ENCODE measurements at regions not wholly inside any gene's neighbourhood (a gene's known extent, or its start where the extent isn't known, plus 50 kb on each side); places are given as distances from the start of the nearest gene placed in this dataset.

DNA sequence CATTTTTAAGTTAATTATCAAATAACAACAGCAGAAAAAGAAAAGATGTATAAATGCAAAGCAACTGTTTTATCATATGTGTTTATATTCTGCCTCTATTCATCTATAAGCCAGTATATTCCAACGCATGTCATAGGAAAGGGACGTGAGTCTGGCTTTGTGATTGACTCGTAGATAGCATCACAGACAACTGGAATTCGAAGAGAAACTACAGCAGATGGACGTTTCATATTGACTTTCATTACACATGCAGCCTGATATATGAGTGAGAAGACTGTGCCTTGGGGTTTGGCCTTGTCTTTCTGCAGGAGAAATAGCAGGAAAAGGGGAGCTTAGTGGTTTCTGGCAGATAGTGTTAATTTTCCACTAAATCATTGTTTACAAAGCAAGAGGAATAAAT lies 1111.9 kb downstream of the MAT2B start:
- Histone ChIP-seq H2AFZ (no peak overlapping the region), H3K36me3 (replicated peaks; ENCODE audit: insufficient read depth, low read depth) (no peaks in the 10 kb centered on the region), H3K9me2 (replicated peaks; ENCODE audit: insufficient read depth) (no peaks in the 10 kb centered on the region), H3K27ac (no peak overlapping the region), H3K9me3 (ENCODE audit: low read depth) (no peaks in the 10 kb centered on the region), H3K4me1 (ENCODE audit: insufficient read depth) (no peaks in the 10 kb centered on the region), H3K4me2 (no peak overlapping the region), H4K20me1 (ENCODE audit: insufficient read depth, poor library complexity, severe bottlenecking) (no peaks in the 10 kb centered on the region), H3K27me3 (no peaks in the 10 kb centered on the region), H3K79me2 (no peaks in the 10 kb centered on the region), H3K4me3 (no peak overlapping the region)
- no peak for TF ChIP-seq EZH2 (IDR thresholded peaks at IDR 0.05; ENCODE audit: borderline replicate concordance)
- TF ChIP-seq, protein P1, sequence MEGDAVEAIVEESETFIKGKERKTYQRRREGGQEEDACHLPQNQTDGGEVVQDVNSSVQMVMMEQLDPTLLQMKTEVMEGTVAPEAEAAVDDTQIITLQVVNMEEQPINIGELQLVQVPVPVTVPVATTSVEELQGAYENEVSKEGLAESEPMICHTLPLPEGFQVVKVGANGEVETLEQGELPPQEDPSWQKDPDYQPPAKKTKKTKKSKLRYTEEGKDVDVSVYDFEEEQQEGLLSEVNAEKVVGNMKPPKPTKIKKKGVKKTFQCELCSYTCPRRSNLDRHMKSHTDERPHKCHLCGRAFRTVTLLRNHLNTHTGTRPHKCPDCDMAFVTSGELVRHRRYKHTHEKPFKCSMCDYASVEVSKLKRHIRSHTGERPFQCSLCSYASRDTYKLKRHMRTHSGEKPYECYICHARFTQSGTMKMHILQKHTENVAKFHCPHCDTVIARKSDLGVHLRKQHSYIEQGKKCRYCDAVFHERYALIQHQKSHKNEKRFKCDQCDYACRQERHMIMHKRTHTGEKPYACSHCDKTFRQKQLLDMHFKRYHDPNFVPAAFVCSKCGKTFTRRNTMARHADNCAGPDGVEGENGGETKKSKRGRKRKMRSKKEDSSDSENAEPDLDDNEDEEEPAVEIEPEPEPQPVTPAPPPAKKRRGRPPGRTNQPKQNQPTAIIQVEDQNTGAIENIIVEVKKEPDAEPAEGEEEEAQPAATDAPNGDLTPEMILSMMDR (IDR thresholded peaks at IDR 0.05; ENCODE audit: poor library complexity), result no peak
- no peak for TF ChIP-seq EZH2phosphoT487 (IDR thresholded peaks at IDR 0.05; ENCODE audit: low read depth, severe bottlenecking, unreplicated experiment)
- DNase-seq (ENCODE audit: low spot score), result no peak
- WGBS (ENCODE audit: low lambda C conversion rate, missing lambda C conversion rate), result 79% methylated on average over 5 of the region's 5 CpGs

DNA sequence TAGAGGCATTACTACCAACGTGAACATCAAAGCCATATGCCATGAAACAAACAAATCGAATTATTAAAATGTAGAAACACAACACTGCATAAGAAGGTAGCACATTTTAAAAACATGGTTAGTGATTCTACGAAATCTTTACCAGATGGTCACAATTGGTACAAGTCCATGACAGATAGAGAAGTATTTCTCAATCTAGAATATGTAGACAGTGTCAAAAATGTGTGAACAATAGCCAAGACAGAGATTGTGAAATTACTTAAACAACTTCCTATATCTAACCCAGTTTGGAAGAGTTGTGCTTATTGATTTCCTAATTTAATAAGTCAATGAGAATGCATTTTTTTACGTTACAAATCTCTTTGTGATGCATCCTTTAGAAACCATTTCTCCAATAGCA lies 1121.6 kb downstream of the MAT2B start:
- Histone ChIP-seq H3K4me1 (ENCODE audit: insufficient read depth) (no peaks in the 10 kb centered on the region), H3K36me3 (replicated peaks; ENCODE audit: insufficient read depth, low read depth) (no peaks in the 10 kb centered on the region), H3K4me2 (no peak overlapping the region), H3K27ac (no peak overlapping the region), H3K9me3 (ENCODE audit: low read depth) (no peaks in the 10 kb centered on the region), H3K9me2 (replicated peaks; ENCODE audit: insufficient read depth) (no peaks in the 10 kb centered on the region), H3K27me3 (no peaks in the 10 kb centered on the region), H3K79me2 (no peaks in the 10 kb centered on the region), H2AFZ (no peak overlapping the region), H3K4me3 (no peak overlapping the region), H4K20me1 (ENCODE audit: insufficient read depth, poor library complexity, severe bottlenecking) (no peaks in the 10 kb centered on the region)
- WGBS (ENCODE audit: low lambda C conversion rate, missing lambda C conversion rate), result 75% methylated on average over 4 of the region's 4 CpGs
- TF ChIP-seq EZH2phosphoT487 (IDR thresholded peaks at IDR 0.05; ENCODE audit: low read depth, severe bottlenecking, unreplicated experiment) (no peak), EZH2 (IDR thresholded peaks at IDR 0.05; ENCODE audit: borderline replicate concordance) (no peak)
- TF ChIP-seq, protein P1 (IDR thresholded peaks at IDR 0.05; ENCODE audit: poor library complexity), result no peak
- DNase-seq (ENCODE audit: low spot score), result no peak

DNA sequence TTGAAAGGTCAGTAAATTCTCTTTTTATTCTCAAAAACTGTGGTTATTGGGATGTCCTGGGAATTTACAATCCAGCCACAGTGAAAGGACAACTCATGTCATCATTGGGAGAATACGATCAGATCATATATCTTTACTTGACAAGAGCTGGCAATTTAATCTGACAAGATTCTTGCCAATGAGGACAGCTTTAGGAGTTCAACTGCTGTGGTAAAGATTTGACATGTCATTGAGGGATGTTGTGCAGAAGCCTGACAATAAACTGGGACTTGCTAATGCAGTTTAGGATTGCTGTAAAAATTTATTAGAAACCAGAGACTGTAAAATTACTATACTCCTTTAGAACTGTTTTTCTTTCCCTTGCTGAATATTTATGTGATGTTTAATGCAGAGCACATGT lies 1131.0 kb downstream of the MAT2B start:
- no peaks in the 10 kb centered on the region for H3K79me2 ChIP-seq
- no peaks in the 10 kb centered on the region for H4K20me1 ChIP-seq (ENCODE audit: insufficient read depth, poor library complexity, severe bottlenecking)
- no peaks in the 10 kb centered on the region for H3K36me3 ChIP-seq (replicated peaks; ENCODE audit: insufficient read depth, low read depth)
- no peak overlapping the region for H3K4me3 ChIP-seq
- 36% methylated on average over 1 of the region's 1 CpG for WGBS (ENCODE audit: low lambda C conversion rate, missing lambda C conversion rate)
- H3K9me3 ChIP-seq (ENCODE audit: low read depth), result no peaks in the 10 kb centered on the region
- no peak overlapping the region for H3K27ac ChIP-seq
- H3K9me2 ChIP-seq (replicated peaks; ENCODE audit: insufficient read depth), result no peaks in the 10 kb centered on the region
- H3K4me1 ChIP-seq (ENCODE audit: insufficient read depth), result no peaks in the 10 kb centered on the region
- no peak overlapping the region for H3K4me2 ChIP-seq
- no peak for DNase-seq (ENCODE audit: low spot score)
- no peaks in the 10 kb centered on the region for H3K27me3 ChIP-seq
- TF ChIP-seq, protein P1 (IDR thresholded peaks at IDR 0.05; ENCODE audit: poor library complexity), result no peak
- H2AFZ ChIP-seq, result no peak overlapping the region

DNA sequence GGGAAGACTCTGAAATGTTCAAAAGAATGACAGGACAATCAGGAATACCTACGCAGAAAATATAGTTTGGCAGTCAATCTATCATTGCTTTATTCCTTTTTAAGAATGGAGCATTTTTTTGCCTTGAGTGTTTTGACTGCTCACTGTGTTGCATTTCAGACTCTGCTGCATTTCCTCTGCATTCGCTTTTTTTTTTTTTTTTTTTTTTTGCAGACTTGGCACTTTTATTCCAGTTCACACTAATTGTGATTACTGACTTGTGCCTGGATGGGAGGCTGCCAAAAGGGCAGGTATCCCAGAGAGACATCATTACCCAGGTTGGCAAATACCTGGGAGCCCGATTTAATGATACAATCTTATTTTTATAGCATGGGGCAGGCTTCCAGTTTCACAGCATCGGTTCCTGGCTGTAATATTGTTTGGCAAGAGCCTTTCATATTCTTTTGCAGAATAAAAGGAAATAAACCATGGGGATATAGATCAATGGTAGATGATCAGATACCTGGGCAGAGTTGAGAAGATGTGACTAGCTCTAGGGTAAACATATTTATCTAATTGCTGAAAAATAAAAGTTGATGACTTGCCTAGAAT lies 1132.6 kb downstream of the MAT2B start:
- no peaks in the 10 kb centered on the region for H4K20me1 ChIP-seq (ENCODE audit: insufficient read depth, poor library complexity, severe bottlenecking)
- no peaks in the 10 kb centered on the region for H3K79me2 ChIP-seq
- no peaks in the 10 kb centered on the region for H3K27me3 ChIP-seq
- WGBS (ENCODE audit: low lambda C conversion rate, missing lambda C conversion rate), result 75% methylated on average over 4 of the region's 4 CpGs
- no peak overlapping the region for H3K27ac ChIP-seq
- H2AFZ ChIP-seq, result no peak overlapping the region
- DNase-seq (ENCODE audit: low spot score), result no peak
- H3K4me3 ChIP-seq, result no peak overlapping the region
- H3K9me3 ChIP-seq (ENCODE audit: low read depth), result no peaks in the 10 kb centered on the region
- H3K4me2 ChIP-seq, result no peak overlapping the region
- H3K9me2 ChIP-seq (replicated peaks; ENCODE audit: insufficient read depth), result no peaks in the 10 kb centered on the region
- no peaks in the 10 kb centered on the region for H3K36me3 ChIP-seq (replicated peaks; ENCODE audit: insufficient read depth, low read depth)
- TF ChIP-seq EZH2 (IDR thresholded peaks at IDR 0.05; ENCODE audit: borderline replicate concordance), result no peak
- TF ChIP-seq, protein P1 (IDR thresholded peaks at IDR 0.05; ENCODE audit: poor library complexity), result no peak
- no peak for TF ChIP-seq EZH2phosphoT487 (IDR thresholded peaks at IDR 0.05; ENCODE audit: low read depth, severe bottlenecking, unreplicated experiment)
- no peaks in the 10 kb centered on the region for H3K4me1 ChIP-seq (ENCODE audit: insufficient read depth)

Data from hepatocyte (in vitro differentiated cells).